NCI-H2171 treated with DMSO at 0.1 percent for 48 hours (cell line): ENCODE measurements at regions not wholly inside any gene's neighbourhood (a gene's known extent, or its start where the extent isn't known, plus 50 kb on each side); places are given as distances from the start of the nearest gene placed in this dataset.
"Not testable (repeated sequence)": the region's sequence is repeated elsewhere in the genome, so short reads cannot be mapped to it uniquely, and the experiment has no call there.

Experiments used
- DNase-seq: peaks from one replicate; lab custom pipeline; 2025; lab: John Stamatoyannopoulos, UW

DNA sequence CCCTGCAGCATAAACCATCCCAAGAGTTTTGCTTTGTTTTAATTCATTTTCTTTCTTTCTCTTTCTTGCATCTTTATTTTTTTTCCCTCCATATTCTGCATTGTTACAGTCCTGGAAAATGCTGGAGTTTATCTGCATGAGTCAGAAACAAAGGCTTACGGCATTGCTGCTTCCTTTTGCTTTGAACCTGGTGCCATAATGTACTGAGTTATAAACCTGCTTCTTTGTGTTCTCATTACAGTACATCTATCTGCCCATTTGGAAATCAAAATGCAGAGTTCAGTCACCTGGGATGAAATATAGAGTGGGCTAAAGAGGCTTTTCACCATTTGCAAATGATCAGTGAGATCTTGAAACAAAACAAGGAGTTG lies 1009.2 kb upstream of the FANCL start:
- DNase-seq = no peak

DNA sequence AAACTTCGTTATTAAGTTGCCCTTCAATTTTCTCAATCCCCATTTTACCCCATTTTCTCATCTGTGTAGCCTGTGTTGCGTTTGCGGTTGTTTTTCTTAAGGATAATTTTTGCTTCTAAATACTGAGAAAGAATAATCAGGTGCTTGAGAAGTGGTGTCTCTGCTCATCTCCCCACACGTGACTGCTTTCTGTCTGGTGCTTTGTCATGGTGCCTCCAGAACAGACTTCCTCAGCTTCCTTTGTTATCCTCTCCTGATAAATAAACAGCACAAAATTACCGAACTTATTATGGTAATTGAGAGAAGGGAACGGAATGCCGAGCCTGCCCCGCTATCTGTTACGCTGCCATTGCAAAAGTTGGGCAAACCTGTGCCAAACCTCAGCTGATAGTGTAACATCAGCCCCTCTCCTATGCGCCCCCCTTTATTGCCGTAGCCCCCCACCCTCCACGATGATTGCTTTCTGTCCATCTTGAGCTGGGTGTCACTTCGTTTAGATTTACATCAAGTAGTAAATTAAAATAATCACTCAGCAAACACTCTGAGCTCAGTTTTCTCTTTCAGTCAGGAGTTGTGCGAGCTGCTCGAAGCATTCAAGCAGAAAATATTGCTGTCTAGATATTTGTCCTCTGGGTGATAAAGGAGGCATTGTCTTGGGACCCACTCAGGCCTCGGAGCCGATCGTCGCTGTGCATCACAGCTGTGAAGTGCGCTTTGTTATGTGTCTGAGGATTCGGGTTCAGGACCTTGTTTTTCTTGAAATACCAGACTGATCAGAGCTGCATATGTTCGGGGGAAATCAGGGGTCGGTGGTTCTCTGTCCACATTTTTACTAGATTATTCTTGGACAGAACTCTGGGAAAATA lies 1008.5 kb upstream of the FANCL start:
- no peak for DNase-seq

DNA sequence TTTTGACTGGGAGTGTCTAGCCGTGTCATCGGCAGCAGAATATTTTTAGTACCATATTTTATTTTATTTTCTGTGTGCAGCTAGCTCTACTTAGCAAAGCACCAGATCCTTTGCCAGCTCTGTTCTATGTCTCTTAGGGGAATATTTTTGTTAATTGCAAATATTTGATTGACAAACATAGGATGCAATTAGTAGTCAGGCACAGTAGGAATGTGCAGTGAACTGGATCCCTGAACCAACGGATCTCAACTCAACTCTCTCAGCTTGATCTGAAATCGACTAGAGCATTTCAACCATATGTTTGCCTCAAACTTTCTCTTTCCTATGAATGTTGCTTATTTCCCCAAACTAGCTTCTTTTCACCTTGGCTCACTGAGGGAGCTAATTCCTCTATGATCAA lies 998.0 kb upstream of the FANCL start:
- DNase-seq = no peak

DNA sequence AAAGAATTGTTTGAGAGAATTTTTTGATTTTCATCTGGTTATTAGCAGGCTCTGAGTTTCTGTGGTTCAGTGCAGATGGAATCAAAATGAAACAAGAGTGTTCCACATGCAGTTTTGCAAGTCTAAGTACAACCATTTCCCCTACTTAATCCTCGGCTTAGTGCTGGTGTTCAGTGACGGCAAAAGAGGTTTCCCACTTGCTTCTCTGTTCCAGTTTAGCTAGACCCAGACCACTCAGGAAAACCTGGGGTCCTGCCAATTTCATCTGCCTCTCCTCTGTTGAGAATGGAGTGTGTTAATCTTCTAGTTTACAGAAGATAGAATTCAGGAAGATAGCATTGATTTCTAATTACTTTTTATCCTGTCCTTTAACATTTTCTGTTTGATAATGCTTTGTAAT lies 996.2 kb upstream of the FANCL start:
- DNase-seq = no peak

DNA sequence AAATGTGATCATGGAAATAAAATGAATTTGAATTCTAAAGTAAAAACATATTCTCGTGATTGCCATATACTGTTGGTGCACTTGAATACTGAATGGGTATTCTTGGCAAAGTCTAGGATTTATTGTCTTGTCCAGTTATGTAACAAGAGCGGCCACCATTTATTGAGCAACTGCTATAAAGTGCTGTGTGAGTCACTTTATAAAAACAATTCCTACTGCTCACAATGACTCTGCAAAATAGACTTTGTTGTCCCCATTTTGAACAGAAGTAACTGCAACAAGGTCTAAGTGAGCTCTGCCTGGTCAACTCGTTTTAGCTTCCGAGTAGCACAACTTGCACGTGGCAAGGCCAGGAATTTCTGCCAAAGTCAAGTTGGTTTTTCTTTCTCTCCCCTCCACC lies 995.6 kb upstream of the FANCL start:
- DNase-seq = no peak

DNA sequence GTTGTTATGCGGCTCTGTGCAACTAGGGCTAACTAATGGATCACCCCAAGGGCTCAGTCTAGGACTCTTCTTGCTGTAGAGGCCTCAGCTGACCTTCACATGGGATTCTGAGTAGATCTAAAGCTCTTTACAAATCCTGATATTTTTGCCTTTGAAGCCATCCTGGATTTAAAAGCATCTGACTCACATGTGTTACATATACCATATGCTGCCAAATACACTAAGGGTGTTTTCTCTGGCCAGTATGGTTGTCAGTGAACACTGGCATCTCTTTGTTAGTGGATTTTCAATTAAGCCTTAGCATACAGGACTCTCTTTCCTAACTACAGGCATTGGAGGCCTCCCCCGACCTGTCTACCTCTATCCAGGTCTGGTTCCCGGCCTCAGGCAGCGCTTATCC lies 992.8 kb upstream of the FANCL start:
- DNase-seq = no peak

DNA sequence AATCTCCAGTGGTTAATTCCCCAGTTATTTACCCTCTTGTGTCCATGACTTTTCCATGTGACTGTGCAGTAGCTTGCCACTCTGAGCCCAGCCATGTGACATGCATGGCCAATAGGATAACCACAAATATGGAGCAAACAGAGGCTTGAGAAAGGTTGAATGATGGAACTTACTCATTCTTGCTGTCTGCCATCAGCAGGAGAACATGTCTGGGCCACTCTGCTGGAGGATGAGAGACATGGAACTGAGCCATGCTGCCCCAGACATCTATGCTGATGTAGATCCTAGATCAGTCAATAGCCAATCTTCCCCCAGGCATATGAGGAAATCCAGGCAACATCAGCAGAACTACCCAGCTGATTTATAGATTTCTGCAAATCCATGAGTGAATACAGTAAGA lies 992.3 kb upstream of the FANCL start:
- DNase-seq = no peak

DNA sequence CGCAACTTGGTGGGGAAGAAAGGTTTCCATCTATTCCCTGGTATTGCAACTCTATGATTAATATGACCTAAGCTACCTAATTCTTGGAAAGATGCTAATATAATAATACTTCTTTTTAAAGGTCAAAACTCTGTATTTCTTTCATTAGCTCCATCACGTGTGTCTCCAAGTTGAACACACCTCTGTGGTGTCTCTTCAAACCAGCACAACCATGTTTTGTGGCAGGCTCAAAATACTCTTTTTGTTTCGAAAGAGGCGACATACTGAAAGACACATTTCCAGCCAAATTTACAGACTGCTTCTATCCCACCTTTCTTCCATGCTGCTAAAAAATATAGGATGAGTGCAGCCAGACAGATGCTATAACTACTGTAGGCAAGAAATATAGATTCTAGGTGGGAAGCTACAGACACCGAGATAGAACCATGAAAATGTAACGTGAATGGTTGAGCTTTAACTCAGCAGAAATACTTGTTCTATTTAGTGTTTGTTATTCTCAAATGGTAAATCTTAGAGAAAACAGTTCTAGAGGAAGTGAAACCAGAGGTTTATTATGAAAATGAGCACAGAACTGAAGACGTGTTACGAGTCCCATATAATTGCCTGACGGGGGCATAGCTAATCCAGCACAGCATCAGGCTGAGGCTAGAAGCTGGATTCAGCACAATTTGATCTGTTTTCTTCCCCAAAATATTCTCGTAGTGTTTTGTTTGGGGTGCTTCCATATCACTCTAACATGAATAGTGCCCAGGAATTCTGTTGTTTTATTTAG lies 991.5 kb upstream of the FANCL start:
- DNase-seq = no peak

DNA sequence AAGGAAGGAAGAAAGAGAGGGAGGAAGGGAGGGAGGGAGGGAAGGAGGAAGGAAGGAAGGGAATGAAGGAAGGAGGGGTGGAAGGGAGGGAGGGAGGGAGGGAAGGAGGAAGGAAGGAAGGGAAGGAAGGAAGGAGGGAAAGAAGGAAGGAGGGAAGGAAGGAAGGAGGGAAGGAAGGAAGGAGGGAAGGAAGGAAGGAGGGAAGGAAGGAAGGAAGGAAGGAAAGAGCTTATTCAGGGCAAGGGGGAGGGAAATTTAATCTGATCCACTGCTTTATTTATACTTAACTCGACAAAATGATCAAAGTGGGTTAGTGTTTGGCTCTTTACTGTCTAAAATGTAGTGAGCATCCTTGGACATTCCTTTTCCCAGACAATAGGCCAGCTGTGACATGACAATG lies 985.2 kb upstream of the FANCL start:
- DNase-seq = not testable (repeated sequence)

DNA sequence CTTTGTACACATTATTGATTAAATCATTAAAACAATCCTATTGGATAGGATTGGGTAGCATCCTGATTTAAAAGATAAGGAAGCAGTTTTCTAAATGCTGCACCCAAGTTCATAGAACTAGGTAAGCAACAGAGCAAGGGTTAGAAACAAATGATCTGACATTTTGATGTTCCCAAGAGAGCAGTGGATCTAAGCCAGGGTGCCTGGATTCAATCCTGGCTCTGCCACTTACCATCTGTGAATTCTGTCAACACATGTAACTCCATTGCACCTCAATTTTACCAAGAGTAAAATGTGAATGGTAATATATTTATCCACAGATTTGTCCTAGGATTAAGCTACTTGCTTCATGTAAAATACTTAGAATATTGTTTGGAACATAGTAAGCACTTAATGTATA lies 982.6 kb upstream of the FANCL start:
- peak; percentile 49 for DNase-seq

DNA sequence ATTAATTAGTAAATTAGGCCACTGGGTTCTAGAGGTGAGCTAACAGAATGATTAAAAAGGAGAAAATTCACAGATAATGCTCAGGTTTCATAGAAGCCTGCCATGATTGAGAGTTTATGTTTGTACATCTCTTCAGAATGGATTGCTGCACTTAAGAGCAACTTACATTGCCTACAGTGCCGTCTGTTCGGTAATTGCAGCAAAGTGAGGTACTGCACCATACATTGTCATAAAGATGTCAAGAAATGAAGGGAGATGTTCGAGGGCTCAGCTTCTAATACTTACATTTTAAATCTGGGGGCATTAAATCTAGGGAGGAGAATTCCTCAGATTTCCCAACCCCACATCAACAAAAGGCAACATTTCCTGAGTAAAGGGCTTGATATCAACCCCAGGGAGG lies 976.2 kb upstream of the FANCL start:
- no peak for DNase-seq

DNA sequence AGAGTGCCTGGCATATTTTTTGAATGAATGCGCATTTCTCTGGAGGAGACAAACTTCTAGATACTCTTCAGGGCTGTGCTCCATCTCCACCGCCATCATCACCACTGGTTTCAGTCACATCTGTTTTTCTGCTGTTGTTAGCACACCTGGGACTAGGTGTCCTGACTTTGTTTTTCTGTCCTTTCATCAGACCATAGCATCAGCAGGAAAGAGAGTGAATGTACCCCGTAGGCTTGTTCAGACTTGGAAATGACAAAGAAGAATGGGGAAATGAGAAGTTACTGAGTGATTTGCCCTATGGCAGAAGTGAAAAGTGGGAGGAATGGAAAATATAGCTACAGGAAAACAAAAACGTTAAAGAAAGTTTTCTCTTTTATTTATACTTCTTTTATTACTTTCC lies 965.2 kb upstream of the FANCL start:
- no peak for DNase-seq

DNA sequence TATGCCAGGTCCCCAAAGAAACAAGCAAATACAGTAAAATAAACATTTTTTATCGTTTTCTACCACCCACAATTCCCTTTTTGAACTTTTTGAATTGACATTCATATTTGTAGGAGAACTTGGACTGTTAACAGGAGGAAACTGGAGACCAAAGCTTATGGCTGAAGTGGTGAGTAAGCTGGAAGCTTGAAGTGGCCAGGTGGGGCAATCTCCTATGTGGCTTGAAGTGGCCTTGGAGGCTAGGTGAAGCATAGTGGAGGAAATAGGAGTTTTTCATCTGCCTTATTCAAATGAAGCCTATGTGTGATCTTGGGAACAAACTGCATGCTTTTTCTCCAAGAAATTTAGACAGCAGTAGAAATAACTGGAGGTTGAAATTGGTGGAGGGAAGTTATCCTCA lies 962.9 kb upstream of the FANCL start:
- DNase-seq = no peak

DNA sequence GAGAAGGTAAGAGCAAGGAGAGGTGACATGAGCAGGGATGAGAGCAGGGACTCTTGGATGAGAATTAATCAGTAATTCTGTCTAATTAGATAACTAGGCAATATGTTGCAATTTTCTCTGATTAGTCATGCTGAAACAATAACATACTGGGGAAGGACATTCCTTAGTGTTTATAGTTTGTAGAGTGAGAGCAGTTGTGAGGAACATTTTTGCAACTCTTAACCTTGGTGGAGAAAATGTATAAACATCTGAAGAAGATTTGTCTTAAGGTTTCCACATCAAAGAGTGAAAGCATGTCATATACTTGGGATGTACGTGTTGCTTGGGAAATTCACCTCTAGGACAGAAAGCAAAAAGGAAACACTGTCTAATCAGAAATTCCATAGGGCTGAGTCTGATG lies 955.4 kb upstream of the FANCL start:
- no peak for DNase-seq

DNA sequence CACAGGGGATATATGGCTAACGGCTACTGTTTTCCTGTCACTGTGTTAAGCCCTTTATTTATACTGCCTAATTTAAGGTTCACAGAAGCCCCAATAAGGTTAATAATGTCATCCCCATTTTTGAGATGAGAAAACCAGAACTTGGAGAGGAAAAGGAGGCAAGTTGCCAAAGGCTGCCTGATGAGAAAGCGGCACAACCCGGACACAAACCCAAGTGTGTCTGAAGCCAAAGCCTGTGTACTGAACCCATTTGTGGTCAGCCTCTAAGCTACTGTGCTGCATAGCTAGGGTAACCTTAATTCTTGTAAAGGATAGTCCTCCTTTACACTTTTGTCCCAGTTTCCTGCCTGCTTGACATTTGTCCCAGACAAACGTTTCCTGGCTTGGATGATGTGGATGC lies 954.7 kb upstream of the FANCL start:
- DNase-seq = no peak

DNA sequence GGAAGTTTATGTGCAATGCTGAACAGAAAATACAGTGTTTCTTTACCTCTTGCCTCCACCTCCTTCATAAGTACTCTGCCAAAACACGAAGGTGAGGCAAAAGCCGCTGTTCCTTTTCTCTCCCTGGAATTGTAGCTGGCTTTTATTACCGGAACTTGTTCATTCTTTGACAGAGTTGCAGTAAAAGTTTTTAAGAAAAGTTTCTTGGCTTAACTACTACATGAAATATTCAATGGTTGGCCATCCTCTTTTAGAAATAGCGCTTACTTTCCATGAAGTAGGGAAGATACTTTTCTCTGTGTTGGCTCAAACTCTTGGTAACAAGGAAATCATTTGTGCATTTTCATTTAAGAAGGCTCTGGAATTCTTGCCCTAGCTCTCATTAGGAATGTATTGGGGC lies 950.7 kb upstream of the FANCL start:
- DNase-seq = no peak

DNA sequence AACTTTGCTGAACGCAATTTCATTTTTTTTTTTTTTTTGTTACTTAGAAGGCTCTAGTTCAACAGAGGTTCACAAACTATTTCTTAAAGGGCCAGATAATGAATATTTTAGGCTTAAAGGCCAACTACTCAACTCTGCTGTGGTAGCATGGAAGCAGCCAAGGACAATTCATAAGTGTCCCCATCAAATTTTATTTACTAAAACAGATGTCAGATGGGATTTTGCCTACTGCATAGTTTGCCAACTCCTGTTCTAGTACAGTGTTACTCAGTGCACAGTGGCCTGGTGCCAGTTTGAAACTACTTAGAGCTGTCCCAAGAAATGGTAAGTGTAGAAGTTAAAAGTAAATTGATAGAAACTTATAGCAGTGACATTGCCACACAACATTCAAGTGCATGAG lies 949.4 kb upstream of the FANCL start:
- DNase-seq = no peak

DNA sequence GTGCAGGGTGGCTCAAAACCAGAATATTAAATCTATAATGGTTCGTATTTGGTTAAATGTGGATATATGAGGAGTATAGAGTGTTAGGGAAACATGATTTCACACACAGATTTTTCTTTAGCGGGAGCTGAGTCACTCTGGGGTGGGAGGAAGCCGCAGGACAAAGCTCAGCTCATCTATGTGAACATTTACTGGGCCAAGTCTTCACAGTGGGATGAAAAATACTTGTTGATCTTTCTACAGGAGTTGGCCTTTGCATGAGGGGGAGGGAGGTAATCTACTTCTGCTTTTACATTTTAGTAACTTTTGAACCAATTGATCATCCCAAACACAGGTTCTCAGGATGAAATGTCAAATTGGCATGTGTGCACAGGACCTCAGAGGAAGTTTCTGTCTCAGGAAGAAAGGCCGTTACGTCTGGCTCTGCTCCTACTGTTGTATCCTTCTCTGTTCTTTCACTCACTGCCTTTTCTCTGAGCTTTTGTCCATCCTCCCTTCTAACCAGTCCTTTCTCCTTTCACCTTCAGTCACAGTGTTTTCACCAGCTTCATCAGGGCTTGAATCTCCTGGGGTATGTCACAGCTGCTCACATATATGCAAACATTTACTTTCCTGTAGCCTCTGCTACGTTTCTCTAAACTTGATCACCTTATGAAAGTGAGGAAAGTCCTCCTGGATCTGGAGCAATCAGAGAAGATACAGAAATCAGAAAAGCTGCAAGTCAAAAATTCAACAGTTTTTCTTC lies 943.3 kb upstream of the FANCL start:
- no peak for DNase-seq

DNA sequence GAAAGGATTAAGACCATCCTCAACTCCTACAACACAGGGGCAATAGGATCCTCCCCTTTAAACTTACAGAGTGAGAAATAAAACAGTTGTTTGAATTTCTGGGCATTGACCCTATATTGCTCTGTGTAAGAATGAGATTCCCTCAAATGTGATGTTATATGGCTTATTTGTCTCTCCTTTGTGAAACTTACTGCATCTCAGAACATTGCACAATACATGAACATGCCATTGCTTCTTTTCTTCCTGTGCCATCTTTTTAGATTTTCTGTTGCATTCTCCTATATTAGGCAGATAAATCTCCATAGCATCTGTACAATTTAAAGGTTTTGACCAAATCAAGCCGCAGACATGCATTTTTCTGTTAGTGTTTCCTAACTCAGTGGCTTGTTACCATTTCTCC lies 941.9 kb upstream of the FANCL start:
- DNase-seq = no peak

DNA sequence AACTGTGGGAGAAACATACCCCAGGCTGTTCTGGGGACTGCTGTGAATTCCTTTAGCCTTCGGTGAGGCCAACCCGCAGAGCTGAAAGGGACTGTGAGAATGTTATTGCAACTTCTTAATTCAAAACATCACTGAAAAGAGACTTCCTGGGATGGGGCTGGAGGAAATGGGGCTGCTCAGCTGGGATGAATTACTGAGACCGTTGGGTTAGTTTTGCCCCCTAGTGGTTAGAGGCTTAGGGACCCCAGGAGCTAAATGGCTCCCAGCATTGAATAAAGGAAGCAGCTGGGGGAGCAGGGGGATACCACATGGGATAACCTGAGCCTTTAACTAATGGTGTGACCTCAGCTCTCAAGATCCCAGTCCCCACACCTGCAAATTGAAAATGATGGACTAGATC lies 941.1 kb upstream of the FANCL start:
- peak; percentile 37 for DNase-seq

DNA sequence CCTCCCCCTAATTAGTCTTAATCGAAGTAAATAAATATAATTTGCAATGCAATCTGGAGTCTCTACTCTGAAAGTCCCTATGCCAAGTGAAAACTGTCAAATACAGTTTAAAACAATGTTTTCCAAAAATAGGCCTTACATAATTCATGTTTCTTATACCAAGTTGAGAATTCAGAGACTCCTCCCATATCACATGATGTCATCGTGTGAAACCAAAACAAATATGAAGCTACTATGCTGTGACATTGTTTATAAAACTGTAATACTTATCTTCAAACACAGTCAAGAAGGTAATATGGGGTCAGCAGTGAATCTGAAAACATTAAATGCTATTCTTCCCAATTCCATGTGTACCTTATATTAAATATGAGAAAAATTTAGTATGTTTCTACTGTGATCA lies 940.2 kb upstream of the FANCL start:
- no peak for DNase-seq

DNA sequence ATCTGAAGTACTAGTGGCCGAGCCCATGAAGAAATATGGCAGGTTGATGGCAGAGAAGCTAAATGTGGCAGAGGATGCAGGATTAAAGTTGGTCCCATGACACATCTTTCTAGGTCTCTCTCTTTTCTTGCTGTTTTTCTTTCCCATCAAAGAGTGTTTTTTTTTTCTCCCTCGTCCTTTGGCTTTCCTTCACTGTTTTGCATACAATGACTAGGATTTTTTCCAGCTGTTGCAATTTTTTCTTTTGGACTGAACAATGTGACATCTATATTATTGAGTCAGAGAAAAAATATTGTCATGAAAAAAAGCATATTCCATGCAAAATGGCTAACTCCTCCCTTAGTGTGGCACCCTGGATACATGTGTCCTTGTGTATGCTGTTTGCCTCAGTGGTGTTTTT lies 939.5 kb upstream of the FANCL start:
- no peak for DNase-seq

DNA sequence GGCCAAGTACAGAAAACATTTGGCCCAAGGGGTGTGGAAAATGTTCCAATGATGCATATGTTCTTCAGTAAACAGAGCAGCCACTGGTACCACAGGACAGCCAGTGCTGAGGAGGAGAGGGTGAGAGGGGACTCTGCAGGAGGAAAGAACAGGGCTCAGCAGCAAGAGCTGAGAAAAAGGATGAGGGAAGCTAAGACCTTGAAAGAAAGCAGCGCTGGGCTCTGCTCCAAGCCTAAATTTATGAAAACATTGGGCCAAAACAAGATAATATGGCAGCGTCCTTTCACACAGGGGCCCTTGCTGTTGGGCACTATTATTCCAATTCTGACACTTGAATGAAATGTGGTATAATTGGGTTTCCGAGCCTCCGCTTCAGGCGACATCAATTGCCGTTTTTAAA lies 939.0 kb upstream of the FANCL start:
- DNase-seq = no peak
